ENCODE measurements at regions not wholly inside any gene's neighbourhood (a gene's known extent, or its start where the extent isn't known, plus 50 kb on each side); places are given as distances from the start of the nearest gene placed in this dataset.

GRCh38 chr1:68328490-68328889, 96.2 kb upstream of the WLS start:
- no peak overlapping the region for H3K4me3 Mint-ChIP-seq
- no peaks in the 10 kb centered on the region for H3K4me1 Mint-ChIP-seq
- no peaks in the 10 kb centered on the region for H3K36me3 Mint-ChIP-seq
- no peak for DNase-seq
- H3K27ac Mint-ChIP-seq, result no peak overlapping the region
- ATAC-seq (ENCODE audit: low read depth in 2 of 2), result no peak
- H3K27me3 Mint-ChIP-seq, result peaks cover 0 to 20% (median 5%) of the 10 kb centered on the region in 3 donors
- H3K9me3 Mint-ChIP-seq, result peaks cover 0 to 2% (median 0%) of the 10 kb centered on the region in 7 donors

- Mint-ChIP-seq H3K9me3 (peaks cover 0 to 2% (median 0%) of the 10 kb centered on the region in 7 donors), H3K36me3 (no peaks in the 10 kb centered on the region), H3K4me1 (no peaks in the 10 kb centered on the region), H3K4me3 (no peak overlapping the region), H3K27me3 (peaks cover 0 to 13% (median 5%) of the 10 kb centered on the region in 3 donors), H3K27ac (no peak overlapping the region)
- ATAC-seq (ENCODE audit: low read depth in 2 of 2), result no peak
- no peak for DNase-seq
These were observed 95.1 kb upstream of the WLS start for GRCh38 chr1:68327414-68327813.

- DNase-seq, result no peak
- no peaks in the 10 kb centered on the region for H3K4me1 Mint-ChIP-seq
- peaks cover 0 to 7% (median 0%) of the 10 kb centered on the region in 3 donors for H3K27me3 Mint-ChIP-seq
- no peaks in the 10 kb centered on the region for H3K9me3 Mint-ChIP-seq
- no peaks in the 10 kb centered on the region for H3K36me3 Mint-ChIP-seq
- ATAC-seq (ENCODE audit: low read depth in 2 of 2), result no peak
- no peak overlapping the region for H3K4me3 Mint-ChIP-seq
- H3K27ac Mint-ChIP-seq, result no peak overlapping the region
These were observed 94.2 kb upstream of the WLS start for GRCh38 chr1:68326481-68326880.

- peaks cover 0 to 15% (median 4%) of the 10 kb centered on the region in 3 donors for H3K27me3 Mint-ChIP-seq
- H3K4me3 Mint-ChIP-seq, result no peak overlapping the region
- no peak for DNase-seq
- H3K27ac Mint-ChIP-seq, result no peak overlapping the region
- no peaks in the 10 kb centered on the region for H3K36me3 Mint-ChIP-seq
- no peaks in the 10 kb centered on the region for H3K4me1 Mint-ChIP-seq
- ATAC-seq (ENCODE audit: low read depth in 2 of 2), result no peak
- H3K9me3 Mint-ChIP-seq, result no peaks in the 10 kb centered on the region
These were observed 92.0 kb upstream of the WLS start for GRCh38 chr1:68324316-68324715.

- ATAC-seq (ENCODE audit: low read depth in 2 of 2) (no peak), DNase-seq (no peak)
- H3K4me3 Mint-ChIP-seq, result no peak overlapping the region
- H3K27me3 Mint-ChIP-seq, result peaks cover 0 to 8% (median 4%) of the 10 kb centered on the region in 3 donors
- H3K27ac Mint-ChIP-seq, result no peak overlapping the region
- H3K9me3 Mint-ChIP-seq, result no peaks in the 10 kb centered on the region
- H3K36me3 Mint-ChIP-seq, result no peaks in the 10 kb centered on the region
- no peaks in the 10 kb centered on the region for H3K4me1 Mint-ChIP-seq
These were observed 90.7 kb upstream of the WLS start for GRCh38 chr1:68322837-68323687.

GRCh38 chr1:68322096-68322495, 89.8 kb upstream of the WLS start:
- Mint-ChIP-seq H3K27me3 (peaks cover 0 to 14% (median 4%) of the 10 kb centered on the region in 3 donors), H3K4me3 (no peak overlapping the region), H3K9me3 (peaks cover 0 to 5% (median 1%) of the 10 kb centered on the region in 7 donors), H3K4me1 (no peaks in the 10 kb centered on the region), H3K27ac (peak overlapping the region in 1 of 6 donors; percentile 61), H3K36me3 (no peaks in the 10 kb centered on the region)
- DNase-seq, result no peak
- no peak for ATAC-seq (ENCODE audit: low read depth in 2 of 2)

GRCh38 chr1:68321084-68321685, 88.9 kb upstream of the WLS start:
- H3K9me3 Mint-ChIP-seq, result peaks cover 0 to 7% (median 1%) of the 10 kb centered on the region in 7 donors
- peaks cover 0 to 15% (median 4%) of the 10 kb centered on the region in 3 donors for H3K27me3 Mint-ChIP-seq
- no peak for ATAC-seq (ENCODE audit: low read depth in 2 of 2)
- DNase-seq, result no peak
- H3K4me1 Mint-ChIP-seq, result no peaks in the 10 kb centered on the region
- H3K36me3 Mint-ChIP-seq, result no peaks in the 10 kb centered on the region
- no peak overlapping the region for H3K4me3 Mint-ChIP-seq
- no peak overlapping the region for H3K27ac Mint-ChIP-seq

GRCh38 chr1:68320349-68320748, 88.0 kb upstream of the WLS start:
- peak overlapping the region in 1 of 6 donors; percentile 86 for H3K27ac Mint-ChIP-seq
- no peak overlapping the region for H3K4me3 Mint-ChIP-seq
- peaks cover 0 to 7% (median 1%) of the 10 kb centered on the region in 7 donors for H3K9me3 Mint-ChIP-seq
- no peaks in the 10 kb centered on the region for H3K36me3 Mint-ChIP-seq
- DNase-seq (no peak), ATAC-seq (ENCODE audit: low read depth in 2 of 2) (no peak)
- no peaks in the 10 kb centered on the region for H3K4me1 Mint-ChIP-seq
- peaks cover 0 to 15% (median 4%) of the 10 kb centered on the region in 3 donors for H3K27me3 Mint-ChIP-seq

- peaks cover 0 to 15% (median 4%) of the 10 kb centered on the region in 3 donors for H3K27me3 Mint-ChIP-seq
- no peaks in the 10 kb centered on the region for H3K4me1 Mint-ChIP-seq
- DNase-seq (no peak), ATAC-seq (ENCODE audit: low read depth in 2 of 2) (no peak)
- H3K36me3 Mint-ChIP-seq, result no peaks in the 10 kb centered on the region
- H3K9me3 Mint-ChIP-seq, result peaks cover 0 to 7% (median 1%) of the 10 kb centered on the region in 7 donors
- no peak overlapping the region for H3K4me3 Mint-ChIP-seq
- peak overlapping the region in 1 of 6 donors; percentile 23 for H3K27ac Mint-ChIP-seq
These were observed 87.6 kb upstream of the WLS start for GRCh38 chr1:68319907-68320306.

- ATAC-seq (ENCODE audit: low read depth in 2 of 2), result no peak
These were observed 85.2 kb upstream of the WLS start for GRCh38 chr1:68317543-68317942.

GRCh38 chr1:68314151-68314780, 81.9 kb upstream of the WLS start:
- DNase-seq (no peak), ATAC-seq (ENCODE audit: low read depth in 2 of 2) (no peak)
- H3K4me3 Mint-ChIP-seq, result no peak overlapping the region
- H3K4me1 Mint-ChIP-seq, result no peaks in the 10 kb centered on the region
- H3K9me3 Mint-ChIP-seq, result peaks cover 0 to 7% (median 1%) of the 10 kb centered on the region in 7 donors
- H3K36me3 Mint-ChIP-seq, result no peaks in the 10 kb centered on the region
- H3K27me3 Mint-ChIP-seq, result peaks cover 0 to 18% (median 0%) of the 10 kb centered on the region in 3 donors
- H3K27ac Mint-ChIP-seq, result no peak overlapping the region

More at GRCh38 chr1:68317543-68317942, 85.2 kb upstream of the WLS start:
- Mint-ChIP-seq H3K9me3 (peaks cover 0 to 7% (median 1%) of the 10 kb centered on the region in 7 donors), H3K4me3 (no peak overlapping the region), H3K36me3 (no peaks in the 10 kb centered on the region), H3K27me3 (peaks cover 0 to 15% (median 4%) of the 10 kb centered on the region in 3 donors), H3K4me1 (no peaks in the 10 kb centered on the region), H3K27ac (no peak overlapping the region)
- DNase-seq, result no peak

GRCh38 chr1:68313735-68314134, 81.4 kb upstream of the WLS start:
- ATAC-seq (ENCODE audit: low read depth in 2 of 2), result no peak
- H3K9me3 Mint-ChIP-seq, result peaks cover 0 to 7% (median 1%) of the 10 kb centered on the region in 7 donors
- H3K4me3 Mint-ChIP-seq, result no peak overlapping the region
- no peak overlapping the region for H3K27ac Mint-ChIP-seq
- H3K36me3 Mint-ChIP-seq, result no peaks in the 10 kb centered on the region
- no peak for DNase-seq
- no peaks in the 10 kb centered on the region for H3K4me1 Mint-ChIP-seq
- peaks cover 0 to 18% (median 0%) of the 10 kb centered on the region in 3 donors for H3K27me3 Mint-ChIP-seq

- Mint-ChIP-seq H3K27me3 (peaks cover 0 to 15% (median 4%) of the 10 kb centered on the region in 3 donors), H3K4me1 (no peaks in the 10 kb centered on the region), H3K36me3 (no peaks in the 10 kb centered on the region), H3K27ac (no peak overlapping the region), H3K4me3 (no peak overlapping the region), H3K9me3 (no peaks in the 10 kb centered on the region)
- ATAC-seq (ENCODE audit: low read depth in 2 of 2), result no peak
- no peak for DNase-seq
These were observed 75.7 kb upstream of the WLS start for GRCh38 chr1:68308034-68308433.
